ENCODE measurements at regions not wholly inside any gene's neighbourhood (a gene's known extent, or its start where the extent isn't known, plus 50 kb on each side); places are given as distances from the start of the nearest gene placed in this dataset.

DNA sequence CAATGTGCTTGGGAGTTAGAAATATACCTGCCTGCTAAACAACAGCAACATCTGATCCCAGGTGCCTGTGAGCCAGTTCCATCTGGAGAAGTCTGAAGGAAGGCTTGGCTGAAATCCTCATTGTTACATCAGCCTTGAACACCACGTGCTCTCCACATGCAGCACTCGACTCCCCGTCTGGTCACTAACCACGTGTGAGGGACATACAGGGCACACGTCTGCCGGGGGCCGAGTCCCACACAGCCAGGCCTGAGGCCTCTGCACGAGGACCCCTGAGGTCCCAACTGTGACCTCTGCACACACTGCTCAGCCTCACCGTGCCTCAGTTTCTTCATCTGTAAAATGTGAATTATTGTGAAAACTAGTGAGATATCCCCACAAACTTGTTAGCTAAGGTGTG, 236.5 kb upstream of the SALL3 start:
- H3K27me3 ChIP-seq: no peaks in the 10 kb centered on the region
- peak in 1 of 2 donors; percentile 87 for DNase-seq (ENCODE audit: extremely low spot score in 2 of 2)
- H3K27ac ChIP-seq: no peak overlapping the region
- TF ChIP-seq POLR2A (IDR thresholded peaks at IDR 0.05) (no peak), POLR2AphosphoS5 (IDR thresholded peaks at IDR 0.05; ENCODE audit: insufficient read depth in 1 of 2, low read depth in 1 of 2) (no peak)
- TF ChIP-seq, protein P1, sequence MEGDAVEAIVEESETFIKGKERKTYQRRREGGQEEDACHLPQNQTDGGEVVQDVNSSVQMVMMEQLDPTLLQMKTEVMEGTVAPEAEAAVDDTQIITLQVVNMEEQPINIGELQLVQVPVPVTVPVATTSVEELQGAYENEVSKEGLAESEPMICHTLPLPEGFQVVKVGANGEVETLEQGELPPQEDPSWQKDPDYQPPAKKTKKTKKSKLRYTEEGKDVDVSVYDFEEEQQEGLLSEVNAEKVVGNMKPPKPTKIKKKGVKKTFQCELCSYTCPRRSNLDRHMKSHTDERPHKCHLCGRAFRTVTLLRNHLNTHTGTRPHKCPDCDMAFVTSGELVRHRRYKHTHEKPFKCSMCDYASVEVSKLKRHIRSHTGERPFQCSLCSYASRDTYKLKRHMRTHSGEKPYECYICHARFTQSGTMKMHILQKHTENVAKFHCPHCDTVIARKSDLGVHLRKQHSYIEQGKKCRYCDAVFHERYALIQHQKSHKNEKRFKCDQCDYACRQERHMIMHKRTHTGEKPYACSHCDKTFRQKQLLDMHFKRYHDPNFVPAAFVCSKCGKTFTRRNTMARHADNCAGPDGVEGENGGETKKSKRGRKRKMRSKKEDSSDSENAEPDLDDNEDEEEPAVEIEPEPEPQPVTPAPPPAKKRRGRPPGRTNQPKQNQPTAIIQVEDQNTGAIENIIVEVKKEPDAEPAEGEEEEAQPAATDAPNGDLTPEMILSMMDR (IDR thresholded peaks at IDR 0.05): no peak
- H3K36me3 ChIP-seq: no peaks in the 10 kb centered on the region
- no peaks in the 10 kb centered on the region for H3K4me1 ChIP-seq
- H3K4me3 ChIP-seq: no peak overlapping the region
- H3K9me3 ChIP-seq: no peaks in the 10 kb centered on the region
- intact Hi-C loops (cut with DNase I): no loop called here

GRCh38 chr18:78751664-78752063, 228.0 kb upstream of the SALL3 start:
- TF ChIP-seq POLR2A (IDR thresholded peaks at IDR 0.05) (no peak), POLR2AphosphoS5 (IDR thresholded peaks at IDR 0.05; ENCODE audit: insufficient read depth in 1 of 2, low read depth in 1 of 2) (no peak)
- TF ChIP-seq, protein P1 (IDR thresholded peaks at IDR 0.05): no peak
- H3K27me3 ChIP-seq: no peaks in the 10 kb centered on the region
- no peaks in the 10 kb centered on the region for H3K36me3 ChIP-seq
- H3K4me1 ChIP-seq: no peaks in the 10 kb centered on the region
- intact Hi-C loops (cut with DNase I): no loop called here
- no peak overlapping the region for H3K4me3 ChIP-seq
- no peak for DNase-seq (ENCODE audit: extremely low spot score in 2 of 2)
- H3K9me3 ChIP-seq: no peaks in the 10 kb centered on the region
- no peak overlapping the region for H3K27ac ChIP-seq

DNA sequence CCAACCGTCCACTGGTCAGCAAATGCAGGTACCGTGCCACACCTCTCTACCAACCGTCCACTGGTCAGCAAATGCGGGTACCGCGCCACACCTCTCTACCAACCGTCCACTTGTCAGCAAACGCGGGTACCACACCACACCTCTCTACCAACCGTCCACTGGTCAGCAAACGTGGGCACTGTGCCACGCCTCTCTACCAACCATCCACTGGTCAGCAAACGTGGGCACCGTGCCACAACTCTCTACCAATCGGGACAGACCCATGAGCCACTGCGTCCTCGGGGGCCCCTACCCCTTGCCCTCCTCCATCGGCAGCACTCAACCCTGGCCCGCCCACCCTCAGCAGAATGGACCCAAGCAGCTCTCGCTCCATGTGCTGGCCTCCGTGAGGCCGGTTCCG, 226.4 kb upstream of the SALL3 start:
- no peaks in the 10 kb centered on the region for H3K36me3 ChIP-seq
- no peak for DNase-seq (ENCODE audit: extremely low spot score in 2 of 2)
- no peaks in the 10 kb centered on the region for H3K4me1 ChIP-seq
- H3K27ac ChIP-seq: no peak overlapping the region
- H3K9me3 ChIP-seq: no peaks in the 10 kb centered on the region
- H3K4me3 ChIP-seq: no peak overlapping the region
- intact Hi-C loops (cut with DNase I): no loop called here
- no peaks in the 10 kb centered on the region for H3K27me3 ChIP-seq
- TF ChIP-seq POLR2AphosphoS5 (IDR thresholded peaks at IDR 0.05; ENCODE audit: insufficient read depth in 1 of 2, low read depth in 1 of 2): no peak
- TF ChIP-seq, protein P1 (IDR thresholded peaks at IDR 0.05): no peak
- TF ChIP-seq POLR2A (IDR thresholded peaks at IDR 0.05): no peak

GRCh38 chr18:78754311-78755043, 225.1 kb upstream of the SALL3 start:
- intact Hi-C loops (cut with DNase I): no loop called here
- H3K4me1 ChIP-seq: no peaks in the 10 kb centered on the region
- H3K27ac ChIP-seq: no peak overlapping the region
- no peaks in the 10 kb centered on the region for H3K27me3 ChIP-seq
- H3K36me3 ChIP-seq: no peaks in the 10 kb centered on the region
- TF ChIP-seq POLR2A (IDR thresholded peaks at IDR 0.05): no peak
- no peak for TF ChIP-seq POLR2AphosphoS5 (IDR thresholded peaks at IDR 0.05; ENCODE audit: insufficient read depth in 1 of 2, low read depth in 1 of 2)
- TF ChIP-seq, protein P1 (IDR thresholded peaks at IDR 0.05): no peak
- no peak for DNase-seq (ENCODE audit: extremely low spot score in 2 of 2)
- H3K4me3 ChIP-seq: no peak overlapping the region
- no peaks in the 10 kb centered on the region for H3K9me3 ChIP-seq

DNA sequence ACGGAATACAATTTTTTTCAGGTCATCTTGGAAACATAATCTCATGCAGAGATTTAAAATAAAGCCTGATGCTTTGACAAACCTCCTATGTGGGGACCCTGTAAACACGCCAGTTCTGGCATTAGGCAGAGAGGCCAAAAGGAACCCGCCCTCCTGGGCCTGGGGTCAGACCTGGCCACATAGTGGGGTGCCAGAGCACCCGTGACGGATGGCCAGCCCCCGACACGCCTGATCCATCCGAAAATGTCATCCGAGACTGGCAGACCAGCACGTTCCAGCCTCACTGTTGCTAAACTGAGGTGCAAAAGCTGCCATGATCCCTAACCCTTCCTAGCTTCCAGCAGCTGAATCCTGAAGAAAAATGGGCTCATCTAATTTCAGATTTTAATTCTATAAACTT, 222.6 kb upstream of the SALL3 start:
- H3K27me3 ChIP-seq: no peaks in the 10 kb centered on the region
- no peak overlapping the region for H3K27ac ChIP-seq
- H3K4me1 ChIP-seq: no peaks in the 10 kb centered on the region
- H3K36me3 ChIP-seq: no peaks in the 10 kb centered on the region
- no peak for DNase-seq (ENCODE audit: extremely low spot score in 2 of 2)
- intact Hi-C loops (cut with DNase I): no loop called here
- no peak overlapping the region for H3K4me3 ChIP-seq
- TF ChIP-seq, protein P1 (IDR thresholded peaks at IDR 0.05): no peak
- TF ChIP-seq POLR2AphosphoS5 (IDR thresholded peaks at IDR 0.05; ENCODE audit: insufficient read depth in 1 of 2, low read depth in 1 of 2) (no peak), POLR2A (IDR thresholded peaks at IDR 0.05) (no peak)
- no peaks in the 10 kb centered on the region for H3K9me3 ChIP-seq

All from vagina (tissue), 2 donors.